Type B pancreatic cell (in vitro differentiated cells): ENCODE measurements at regions not wholly inside any gene's neighbourhood (a gene's known extent, or its start where the extent isn't known, plus 50 kb on each side); places are given as distances from the start of the nearest gene placed in this dataset.

Experiments
- DNase-seq: peaks from one replicate; pipeline ENCODE4 v3.0.0; 2021; ENCODE audit warnings: mixed read lengths; ENCODE audit not compliant: unreplicated experiment; ENCODE audit errors: extremely low spot score
- H3K27ac Mint-ChIP-seq: 2 replicates; pipeline ENCODE4 v1.8.0; 2021; ENCODE audit warnings: mild to moderate bottlenecking, mixed read lengths
- H3K27me3 Mint-ChIP-seq: 2 replicates; pipeline ENCODE4 v1.8.0; 2021; ENCODE audit warnings: mixed read lengths
- H3K36me3 Mint-ChIP-seq: 2 replicates; pipeline ENCODE4 v1.8.0; 2021; ENCODE audit warnings: mixed read lengths
- H3K4me1 Mint-ChIP-seq: one replicate; pipeline ENCODE4 v1.8.0; 2021; ENCODE audit warnings: mixed read lengths; ENCODE audit not compliant: unreplicated experiment
- H3K4me3 Mint-ChIP-seq: 2 replicates; pipeline ENCODE4 v1.8.0; 2021; ENCODE audit warnings: mild to moderate bottlenecking, mixed read lengths
- H3K9me3 Mint-ChIP-seq: 2 replicates; pipeline ENCODE4 v1.8.0; 2021; ENCODE audit warnings: mixed read lengths
- TF ChIP-seq, protein P1 (sequence below): fragments of 200-600 bp; sonication (generic); conservative IDR thresholded peaks from 2 replicates; pipeline ENCODE4 v1.5.0; 2021; ENCODE audit warnings: antibody characterized with exemption, mild to moderate bottlenecking

DNA sequence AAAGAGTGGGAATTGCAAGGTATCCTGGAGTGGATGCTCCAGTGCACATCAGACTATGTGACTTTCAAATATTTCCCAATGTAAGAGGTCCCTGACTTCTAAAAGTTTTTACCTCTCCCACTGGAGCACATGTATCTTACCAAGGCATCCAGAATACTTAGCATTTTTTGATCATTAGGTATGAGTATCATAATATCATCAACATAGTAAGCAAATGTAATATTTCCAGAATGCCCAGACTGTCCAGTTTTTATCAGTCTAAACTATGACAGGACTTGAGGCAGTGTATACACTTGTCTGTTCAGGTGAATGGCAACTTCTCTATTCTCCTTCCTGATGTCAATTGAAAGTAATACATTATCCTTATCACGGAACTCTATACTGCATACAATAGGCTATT is 924.6 kb upstream of the GJE1 start:
- no peak overlapping the region for H3K4me3 Mint-ChIP-seq
- peak overlapping the region; percentile 8 for H3K27ac Mint-ChIP-seq
- no peaks in the 10 kb centered on the region for H3K36me3 Mint-ChIP-seq
- H3K9me3 Mint-ChIP-seq = peaks cover 4% of the 10 kb centered on the region
- no peak for DNase-seq
- TF ChIP-seq, protein P1, sequence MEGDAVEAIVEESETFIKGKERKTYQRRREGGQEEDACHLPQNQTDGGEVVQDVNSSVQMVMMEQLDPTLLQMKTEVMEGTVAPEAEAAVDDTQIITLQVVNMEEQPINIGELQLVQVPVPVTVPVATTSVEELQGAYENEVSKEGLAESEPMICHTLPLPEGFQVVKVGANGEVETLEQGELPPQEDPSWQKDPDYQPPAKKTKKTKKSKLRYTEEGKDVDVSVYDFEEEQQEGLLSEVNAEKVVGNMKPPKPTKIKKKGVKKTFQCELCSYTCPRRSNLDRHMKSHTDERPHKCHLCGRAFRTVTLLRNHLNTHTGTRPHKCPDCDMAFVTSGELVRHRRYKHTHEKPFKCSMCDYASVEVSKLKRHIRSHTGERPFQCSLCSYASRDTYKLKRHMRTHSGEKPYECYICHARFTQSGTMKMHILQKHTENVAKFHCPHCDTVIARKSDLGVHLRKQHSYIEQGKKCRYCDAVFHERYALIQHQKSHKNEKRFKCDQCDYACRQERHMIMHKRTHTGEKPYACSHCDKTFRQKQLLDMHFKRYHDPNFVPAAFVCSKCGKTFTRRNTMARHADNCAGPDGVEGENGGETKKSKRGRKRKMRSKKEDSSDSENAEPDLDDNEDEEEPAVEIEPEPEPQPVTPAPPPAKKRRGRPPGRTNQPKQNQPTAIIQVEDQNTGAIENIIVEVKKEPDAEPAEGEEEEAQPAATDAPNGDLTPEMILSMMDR = no peak
- H3K4me1 Mint-ChIP-seq = no peaks in the 10 kb centered on the region
- no peaks in the 10 kb centered on the region for H3K27me3 Mint-ChIP-seq

DNA sequence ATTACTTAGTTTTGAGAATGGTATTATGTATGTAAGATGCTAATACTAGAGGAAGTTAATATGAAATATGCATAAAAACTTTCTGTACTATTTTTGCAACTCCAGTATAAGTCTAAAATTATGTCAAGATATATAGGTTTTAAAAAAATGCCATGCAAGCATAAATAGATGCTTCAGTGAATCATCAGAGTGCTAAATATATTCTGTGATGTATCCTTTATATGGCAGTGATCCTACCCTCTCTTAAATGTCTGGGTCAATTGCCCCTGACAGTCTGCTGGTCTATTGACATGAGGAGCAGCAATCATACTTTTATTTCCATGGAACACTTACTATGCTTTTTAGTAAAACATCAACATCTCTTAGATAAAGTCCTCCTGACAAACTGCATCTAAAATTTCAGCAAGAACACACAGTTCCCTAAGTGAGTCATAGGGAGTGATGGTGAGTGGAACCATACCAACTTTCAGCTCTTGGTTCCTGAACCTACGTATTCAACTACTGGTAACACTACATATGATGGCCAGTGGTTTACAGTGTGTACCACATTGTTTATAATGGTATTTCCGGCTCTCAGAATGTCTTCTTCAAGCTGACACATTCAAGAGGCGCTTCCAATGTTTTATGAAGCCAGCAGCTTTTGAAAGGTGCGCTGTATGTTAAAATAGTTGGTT is 928.7 kb upstream of the GJE1 start:
- TF ChIP-seq, protein P1 = no peak
- H3K27me3 Mint-ChIP-seq = no peaks in the 10 kb centered on the region
- no peak for DNase-seq
- no peak overlapping the region for H3K4me3 Mint-ChIP-seq
- H3K9me3 Mint-ChIP-seq = peaks cover 4% of the 10 kb centered on the region
- H3K4me1 Mint-ChIP-seq = no peaks in the 10 kb centered on the region
- no peaks in the 10 kb centered on the region for H3K36me3 Mint-ChIP-seq
- H3K27ac Mint-ChIP-seq = no peak overlapping the region

DNA sequence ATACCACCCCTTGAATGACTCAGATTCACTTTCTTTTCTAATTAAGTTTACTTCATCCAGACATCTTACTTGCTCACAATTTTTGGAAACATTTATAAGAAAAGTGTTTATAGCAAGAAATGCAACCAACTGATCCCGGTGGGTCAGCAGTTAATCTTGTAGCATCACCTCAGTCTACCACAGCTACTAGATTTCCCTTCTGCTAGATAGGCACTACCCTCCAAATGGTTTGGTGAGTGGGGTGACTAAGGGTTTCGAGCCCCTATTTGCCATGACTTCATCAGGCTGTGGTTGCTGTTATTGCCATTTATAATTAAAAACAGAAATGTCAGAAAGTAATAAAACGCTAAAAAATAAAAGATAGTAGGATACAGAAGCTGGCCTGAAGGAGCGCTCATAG is 930.1 kb upstream of the GJE1 start:
- TF ChIP-seq, protein P1 = no peak

DNA sequence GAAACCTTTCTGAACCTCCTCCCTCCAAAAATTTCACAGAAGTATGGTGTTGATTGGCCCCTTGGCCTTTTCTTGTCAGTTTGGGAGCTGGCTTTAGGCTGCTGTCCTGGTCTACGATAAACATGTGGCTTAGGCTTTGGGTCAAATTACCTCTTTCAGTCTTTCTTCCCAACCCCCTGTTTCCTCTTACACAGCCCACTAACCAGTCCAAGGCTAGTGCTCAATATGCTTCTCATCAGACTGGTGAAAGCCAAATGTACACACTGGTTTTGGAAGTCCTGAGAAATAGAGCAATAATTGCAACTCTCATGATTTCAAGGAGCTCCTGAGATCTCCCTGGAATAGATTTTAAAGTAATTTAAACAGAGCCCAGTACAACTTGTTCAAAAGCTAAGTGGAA is 933.7 kb upstream of the GJE1 start:
- DNase-seq = no peak
- no peaks in the 10 kb centered on the region for H3K4me1 Mint-ChIP-seq
- H3K9me3 Mint-ChIP-seq = peaks cover 5% of the 10 kb centered on the region
- no peaks in the 10 kb centered on the region for H3K27me3 Mint-ChIP-seq
- no peaks in the 10 kb centered on the region for H3K36me3 Mint-ChIP-seq
- H3K27ac Mint-ChIP-seq = no peak overlapping the region
- TF ChIP-seq, protein P1 = no peak
- H3K4me3 Mint-ChIP-seq = no peak overlapping the region

More for the DNA sequence above, 930.1 kb upstream of the GJE1 start:
- no peaks in the 10 kb centered on the region for H3K36me3 Mint-ChIP-seq
- H3K9me3 Mint-ChIP-seq = peaks cover 5% of the 10 kb centered on the region
- H3K27me3 Mint-ChIP-seq = no peaks in the 10 kb centered on the region
- no peak for DNase-seq
- no peak overlapping the region for H3K27ac Mint-ChIP-seq
- H3K4me3 Mint-ChIP-seq = no peak overlapping the region
- no peaks in the 10 kb centered on the region for H3K4me1 Mint-ChIP-seq

DNA sequence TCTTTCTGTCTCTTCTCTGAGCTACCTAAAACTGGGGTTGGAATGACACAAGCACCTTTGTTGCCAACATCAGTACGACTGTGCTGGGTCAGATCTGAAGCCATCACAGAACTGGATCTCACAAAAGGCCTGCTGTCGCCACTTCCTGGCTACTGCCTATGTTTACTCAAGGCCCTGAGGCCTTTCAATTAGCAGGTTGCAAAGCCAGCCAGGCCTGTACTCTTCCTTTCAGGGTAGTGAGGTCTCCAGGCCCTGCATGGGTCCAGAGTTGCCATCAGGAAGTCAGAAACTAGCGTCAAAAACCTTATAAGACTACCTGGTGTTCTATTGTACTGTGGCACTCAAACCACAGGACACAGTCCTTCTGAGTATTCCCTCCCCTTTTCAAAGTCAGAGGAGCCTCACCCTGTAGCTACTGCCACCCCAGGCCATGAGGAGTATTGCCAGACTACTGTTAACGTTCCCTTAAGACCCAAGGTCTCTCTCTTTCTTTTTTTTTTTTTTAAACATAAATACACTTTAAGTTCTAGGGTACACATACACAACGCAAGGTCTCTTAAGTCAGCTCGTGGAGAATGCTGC is 937.4 kb upstream of the GJE1 start:
- Mint-ChIP-seq H3K27me3 (no peaks in the 10 kb centered on the region), H3K9me3 (peaks cover 10% of the 10 kb centered on the region), H3K27ac (no peak overlapping the region), H3K4me3 (no peak overlapping the region), H3K36me3 (no peaks in the 10 kb centered on the region), H3K4me1 (no peaks in the 10 kb centered on the region)
- DNase-seq = no peak
- TF ChIP-seq, protein P1 = no peak
